Osteocyte (in vitro differentiated cells): ENCODE measurements at regions not wholly inside any gene's neighbourhood (a gene's known extent, or its start where the extent isn't known, plus 50 kb on each side); places are given as distances from the start of the nearest gene placed in this dataset.

Experiments
- DNase-seq: peaks from one replicate; pipeline ENCODE4 v3.0.0; 2021; ENCODE audit warnings: mixed read lengths; ENCODE audit not compliant: unreplicated experiment; ENCODE audit errors: extremely low spot score
- H3K27ac Mint-ChIP-seq: one replicate; pipeline ENCODE4 v1.8.0; 2021; ENCODE audit warnings: mild to moderate bottlenecking, mixed read lengths; ENCODE audit not compliant: unreplicated experiment
- H3K27me3 Mint-ChIP-seq: one replicate; pipeline ENCODE4 v1.8.0; 2021; ENCODE audit warnings: mixed read lengths; ENCODE audit not compliant: unreplicated experiment
- H3K36me3 Mint-ChIP-seq: one replicate; pipeline ENCODE4 v1.8.0; 2021; ENCODE audit warnings: mixed read lengths; ENCODE audit not compliant: unreplicated experiment
- H3K4me1 Mint-ChIP-seq: one replicate; pipeline ENCODE4 v1.8.0; 2021; ENCODE audit warnings: mixed read lengths; ENCODE audit not compliant: unreplicated experiment
- H3K4me3 Mint-ChIP-seq: one replicate; pipeline ENCODE4 v1.8.0; 2021; ENCODE audit warnings: mild to moderate bottlenecking, moderate library complexity, mixed read lengths; ENCODE audit not compliant: unreplicated experiment
- H3K9me3 Mint-ChIP-seq: one replicate; pipeline ENCODE4 v1.8.0; 2021; ENCODE audit warnings: mixed read lengths; ENCODE audit not compliant: unreplicated experiment
- CTCF ChIP-seq: fragments of 200-600 bp; sonication (generic); IDR thresholded peaks from 2 replicates; pipeline ENCODE4 v1.5.0; 2021; ENCODE audit warnings: antibody characterized with exemption, mild to moderate bottlenecking, moderate library complexity

- no peak for DNase-seq
- Mint-ChIP-seq H3K27me3 (no peaks in the 10 kb centered on the region), H3K36me3 (no peaks in the 10 kb centered on the region), H3K27ac (no peak overlapping the region), H3K9me3 (peaks cover 6% of the 10 kb centered on the region), H3K4me1 (no peaks in the 10 kb centered on the region), H3K4me3 (no peak overlapping the region)
- no peak for TF ChIP-seq CTCF
Observed at GRCh38 chr1:14297356-14297755, 301.1 kb upstream of the KAZN start.

GRCh38 chr1:14298806-14299205, 299.7 kb upstream of the KAZN start:
- Mint-ChIP-seq H3K36me3 (no peaks in the 10 kb centered on the region), H3K4me1 (no peaks in the 10 kb centered on the region), H3K9me3 (peaks cover 7% of the 10 kb centered on the region), H3K27me3 (no peaks in the 10 kb centered on the region), H3K4me3 (no peak overlapping the region), H3K27ac (no peak overlapping the region)
- no peak for TF ChIP-seq CTCF
- no peak for DNase-seq

- H3K27me3 Mint-ChIP-seq, result no peaks in the 10 kb centered on the region
- H3K4me1 Mint-ChIP-seq, result no peaks in the 10 kb centered on the region
- no peak overlapping the region for H3K4me3 Mint-ChIP-seq
- DNase-seq, result no peak
- no peak overlapping the region for H3K27ac Mint-ChIP-seq
- H3K9me3 Mint-ChIP-seq, result peaks cover 7% of the 10 kb centered on the region
- TF ChIP-seq CTCF, result no peak
- H3K36me3 Mint-ChIP-seq, result no peaks in the 10 kb centered on the region
Observed at GRCh38 chr1:14300991-14301703, 297.3 kb upstream of the KAZN start.

GRCh38 chr1:14301704-14302024, 296.8 kb upstream of the KAZN start:
- peaks cover 7% of the 10 kb centered on the region for H3K9me3 Mint-ChIP-seq
- no peaks in the 10 kb centered on the region for H3K27me3 Mint-ChIP-seq
- no peak overlapping the region for H3K27ac Mint-ChIP-seq
- H3K4me1 Mint-ChIP-seq, result no peaks in the 10 kb centered on the region
- DNase-seq, result no peak
- H3K4me3 Mint-ChIP-seq, result no peak overlapping the region
- H3K36me3 Mint-ChIP-seq, result no peaks in the 10 kb centered on the region
- TF ChIP-seq CTCF, result no peak

- no peak for TF ChIP-seq CTCF
- Mint-ChIP-seq H3K27ac (no peak overlapping the region), H3K36me3 (no peaks in the 10 kb centered on the region), H3K27me3 (no peaks in the 10 kb centered on the region), H3K4me3 (no peak overlapping the region), H3K4me1 (no peaks in the 10 kb centered on the region), H3K9me3 (peaks cover 7% of the 10 kb centered on the region)
- DNase-seq, result no peak
Observed at GRCh38 chr1:14302025-14302424, 296.5 kb upstream of the KAZN start.
